Neural progenitor cell (in vitro differentiated cells): ENCODE measurements at regions not wholly inside any gene's neighbourhood (a gene's known extent, or its start where the extent isn't known, plus 50 kb on each side); places are given as distances from the start of the nearest gene placed in this dataset.
A peak's percentile ranks its signal among the peaks of the same experiment; 100 is the strongest.

Experiments
- DNase-seq: peaks from one replicate; pipeline ENCODE4 v3.0.0-alpha.2; 2016; ENCODE audit warnings: low spot score
- H2AFZ ChIP-seq: fragments of 200-600 bp; sonication (generic); replicated peaks from 2 replicates; pipeline ENCODE4 v1.6.1; 2016; ENCODE audit warnings: antibody characterized with exemption
- H3F3A ChIP-seq: fragments of 200-600 bp; sonication (generic); 2 replicates; pipeline ENCODE4 v1.6.1; 2016; ENCODE audit warnings: antibody characterized with exemption, low read depth
- H3K27ac ChIP-seq: fragments of 200-600 bp; sonication (generic); 2 replicates; pipeline ENCODE4 v1.5.1; 2016; ENCODE audit warnings: mild to moderate bottlenecking
- H3K27me3 ChIP-seq: fragments of 200-600 bp; sonication (generic); 2 replicates; pipeline ENCODE4 v1.6.1; 2016; ENCODE audit warnings: mild to moderate bottlenecking, moderate library complexity
- H3K36me3 ChIP-seq: fragments of 200-600 bp; sonication (generic); 2 replicates; pipeline ENCODE4 v1.5.1; 2016
- H3K4me1 ChIP-seq: fragments of 200-600 bp; sonication (generic); 2 replicates; pipeline ENCODE4 v1.6.1; 2016; ENCODE audit warnings: mixed run types
- H3K4me2 ChIP-seq: fragments of 200-600 bp; sonication (generic); 2 replicates; pipeline ENCODE4 v1.6.1; 2016
- H3K4me3 ChIP-seq: fragments of 200-600 bp; sonication (generic); 2 replicates; pipeline ENCODE4 v1.5.1; 2016
- H3K79me2 ChIP-seq: fragments of 200-600 bp; sonication (generic); 2 replicates; pipeline ENCODE4 v1.6.1; 2016; ENCODE audit warnings: low read depth
- H3K9ac ChIP-seq: fragments of 200-600 bp; sonication (generic); 2 replicates; pipeline ENCODE4 v1.6.1; 2016
- H3K9me3 ChIP-seq: fragments of 200-600 bp; sonication (generic); 2 replicates; pipeline ENCODE4 v1.5.1; 2016; ENCODE audit warnings: low read depth
- H4K20me1 ChIP-seq: fragments of 200-600 bp; sonication (generic); 2 replicates; pipeline ENCODE4 v1.6.1; 2016; ENCODE audit warnings: low read depth
- H3K27ac Mint-ChIP-seq: 3 replicates; pipeline ENCODE4 v1.8.0; 2021; ENCODE audit warnings: mixed read lengths
- H3K27me3 Mint-ChIP-seq: 2 replicates; pipeline ENCODE4 v1.8.0; 2022; ENCODE audit warnings: low read depth, mild to moderate bottlenecking, inconsistent platforms, moderate library complexity, mixed read lengths; ENCODE audit not compliant: insufficient read depth
- H3K36me3 Mint-ChIP-seq: 3 replicates; pipeline ENCODE4 v1.8.0; 2021; ENCODE audit warnings: mixed read lengths
- H3K4me1 Mint-ChIP-seq: 3 replicates; pipeline ENCODE4 v1.8.0; 2021; ENCODE audit warnings: mixed read lengths
- H3K4me3 Mint-ChIP-seq: 3 replicates; pipeline ENCODE4 v1.8.0; 2021; ENCODE audit warnings: mild to moderate bottlenecking, moderate library complexity, mixed read lengths
- H3K9me3 Mint-ChIP-seq: 3 replicates; pipeline ENCODE4 v1.8.0; 2020; ENCODE audit warnings: mixed read lengths
- EZH2 ChIP-seq: fragments of 200-600 bp; sonication (generic); IDR thresholded peaks from 2 replicates; pipeline ENCODE4 v1.6.1; 2017; ENCODE audit warnings: antibody characterized with exemption, mild to moderate bottlenecking, moderate library complexity
- EZH2phosphoT487 ChIP-seq: fragments of 200-600 bp; sonication (generic); IDR thresholded peaks from 2 replicates; pipeline ENCODE4 v1.6.1; 2017; ENCODE audit warnings: antibody characterized with exemption
- TF ChIP-seq, protein P1 (sequence below): fragments of 200-600 bp; sonication (generic); IDR thresholded peaks from 2 replicates; pipeline ENCODE4 v1.5.1; 2017; ENCODE audit warnings: antibody characterized with exemption, mild to moderate bottlenecking

GRCh38 chr6:110041126-110041525 lies 63.0 kb downstream of the GPR6 start:
- Mint-ChIP-seq H3K36me3 (no peaks in the 10 kb centered on the region), H3K4me3 (no peak overlapping the region), H3K9me3 (no peaks in the 10 kb centered on the region), H3K27ac (no peak overlapping the region), H3K27me3 (peaks cover 5% of the 10 kb centered on the region), H3K4me1 (peaks cover 17% of the 10 kb centered on the region)
- Histone ChIP-seq H3F3A (no peaks in the 10 kb centered on the region), H4K20me1 (no peaks in the 10 kb centered on the region), H3K9ac (no peak overlapping the region), H3K79me2 (no peaks in the 10 kb centered on the region), H3K4me3 (no peak overlapping the region), H3K9me3 (no peaks in the 10 kb centered on the region), H3K27ac (no peak overlapping the region), H3K36me3 (no peaks in the 10 kb centered on the region), H3K4me1 (no peaks in the 10 kb centered on the region), H2AFZ (peak overlapping the region; percentile 9), H3K27me3 (no peaks in the 10 kb centered on the region), H3K4me2 (no peak overlapping the region)
- no peak for TF ChIP-seq EZH2phosphoT487
- no peak for DNase-seq

- Mint-ChIP-seq H3K9me3 (no peaks in the 10 kb centered on the region), H3K36me3 (no peaks in the 10 kb centered on the region), H3K4me3 (no peak overlapping the region), H3K27me3 (peaks cover 5% of the 10 kb centered on the region), H3K4me1 (peaks cover 17% of the 10 kb centered on the region), H3K27ac (no peak overlapping the region)
- no peak for DNase-seq
- H3K4me1 ChIP-seq, result no peaks in the 10 kb centered on the region
- no peaks in the 10 kb centered on the region for H3F3A ChIP-seq
- H3K27me3 ChIP-seq, result no peaks in the 10 kb centered on the region
- no peak overlapping the region for H3K4me3 ChIP-seq
- H3K36me3 ChIP-seq, result no peaks in the 10 kb centered on the region
- no peak overlapping the region for H2AFZ ChIP-seq
- H4K20me1 ChIP-seq, result no peaks in the 10 kb centered on the region
- no peaks in the 10 kb centered on the region for H3K9me3 ChIP-seq
- H3K4me2 ChIP-seq, result no peak overlapping the region
- no peak for TF ChIP-seq EZH2
- TF ChIP-seq, protein P1, sequence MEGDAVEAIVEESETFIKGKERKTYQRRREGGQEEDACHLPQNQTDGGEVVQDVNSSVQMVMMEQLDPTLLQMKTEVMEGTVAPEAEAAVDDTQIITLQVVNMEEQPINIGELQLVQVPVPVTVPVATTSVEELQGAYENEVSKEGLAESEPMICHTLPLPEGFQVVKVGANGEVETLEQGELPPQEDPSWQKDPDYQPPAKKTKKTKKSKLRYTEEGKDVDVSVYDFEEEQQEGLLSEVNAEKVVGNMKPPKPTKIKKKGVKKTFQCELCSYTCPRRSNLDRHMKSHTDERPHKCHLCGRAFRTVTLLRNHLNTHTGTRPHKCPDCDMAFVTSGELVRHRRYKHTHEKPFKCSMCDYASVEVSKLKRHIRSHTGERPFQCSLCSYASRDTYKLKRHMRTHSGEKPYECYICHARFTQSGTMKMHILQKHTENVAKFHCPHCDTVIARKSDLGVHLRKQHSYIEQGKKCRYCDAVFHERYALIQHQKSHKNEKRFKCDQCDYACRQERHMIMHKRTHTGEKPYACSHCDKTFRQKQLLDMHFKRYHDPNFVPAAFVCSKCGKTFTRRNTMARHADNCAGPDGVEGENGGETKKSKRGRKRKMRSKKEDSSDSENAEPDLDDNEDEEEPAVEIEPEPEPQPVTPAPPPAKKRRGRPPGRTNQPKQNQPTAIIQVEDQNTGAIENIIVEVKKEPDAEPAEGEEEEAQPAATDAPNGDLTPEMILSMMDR, result no peak
- TF ChIP-seq EZH2phosphoT487, result no peak
- no peak overlapping the region for H3K27ac ChIP-seq
- H3K9ac ChIP-seq, result no peak overlapping the region
- H3K79me2 ChIP-seq, result no peaks in the 10 kb centered on the region
Observed at GRCh38 chr6:110041830-110042229, 63.7 kb downstream of the GPR6 start.

DNA sequence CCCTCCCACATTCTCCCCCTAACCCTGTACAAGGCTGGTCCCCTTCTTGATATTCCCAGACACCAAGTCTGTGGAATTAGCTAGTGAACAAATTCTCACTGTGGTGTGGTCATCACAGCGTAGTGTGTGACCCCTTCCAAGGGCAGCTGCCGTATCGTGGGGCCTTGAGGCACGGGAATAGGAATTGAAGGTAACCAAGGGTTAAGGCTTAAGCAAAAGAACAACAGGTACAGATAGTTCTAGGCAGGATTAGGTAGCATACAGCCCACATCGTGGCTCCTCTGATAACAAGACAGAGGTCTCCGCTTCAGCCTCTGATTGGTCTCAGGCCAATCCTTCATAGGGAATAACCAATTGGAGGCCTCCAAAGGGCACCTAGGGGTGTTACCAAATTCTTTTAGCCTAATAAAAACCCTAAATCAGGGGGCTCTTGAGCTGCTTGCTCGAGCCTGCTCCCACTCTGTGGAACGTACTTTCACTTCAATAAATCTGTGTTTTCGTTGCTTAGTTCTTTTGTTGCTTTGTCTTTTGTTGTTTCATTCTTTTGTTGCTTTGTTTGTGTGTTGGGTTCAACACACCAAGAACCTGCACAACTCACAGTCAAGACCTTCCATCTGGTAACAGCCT lies 64.7 kb downstream of the GPR6 start:
- Histone ChIP-seq H3K4me1 (no peaks in the 10 kb centered on the region), H3K4me2 (no peak overlapping the region), H4K20me1 (no peaks in the 10 kb centered on the region), H2AFZ (peak overlapping the region; percentile 56), H3K9ac (no peak overlapping the region), H3K79me2 (no peaks in the 10 kb centered on the region), H3K36me3 (no peaks in the 10 kb centered on the region), H3F3A (no peaks in the 10 kb centered on the region), H3K27me3 (no peaks in the 10 kb centered on the region), H3K4me3 (no peak overlapping the region), H3K9me3 (no peaks in the 10 kb centered on the region), H3K27ac (no peak overlapping the region)
- Mint-ChIP-seq H3K4me3 (no peak overlapping the region), H3K27me3 (peaks cover 5% of the 10 kb centered on the region), H3K36me3 (no peaks in the 10 kb centered on the region), H3K27ac (peak overlapping the region; percentile 76), H3K9me3 (peaks cover under 1% of the 10 kb centered on the region), H3K4me1 (peaks cover 17% of the 10 kb centered on the region)
- TF ChIP-seq EZH2, result no peak
- no peak for TF ChIP-seq EZH2phosphoT487
- TF ChIP-seq, protein P1, result no peak
- DNase-seq, result peak; percentile 9

- no peaks in the 10 kb centered on the region for H3F3A ChIP-seq
- Mint-ChIP-seq H3K9me3 (peaks cover 2% of the 10 kb centered on the region), H3K36me3 (no peaks in the 10 kb centered on the region), H3K27ac (peak overlapping the region; percentile 81), H3K4me3 (no peak overlapping the region), H3K4me1 (peaks cover 14% of the 10 kb centered on the region), H3K27me3 (peaks cover 2% of the 10 kb centered on the region)
- no peaks in the 10 kb centered on the region for H3K79me2 ChIP-seq
- no peaks in the 10 kb centered on the region for H3K4me1 ChIP-seq
- no peak for DNase-seq
- no peak overlapping the region for H3K9ac ChIP-seq
- H3K9me3 ChIP-seq, result no peaks in the 10 kb centered on the region
- H3K27me3 ChIP-seq, result no peaks in the 10 kb centered on the region
- no peak overlapping the region for H3K4me2 ChIP-seq
- H3K4me3 ChIP-seq, result no peak overlapping the region
- H3K36me3 ChIP-seq, result no peaks in the 10 kb centered on the region
- TF ChIP-seq EZH2, result no peak
- no peak for TF ChIP-seq EZH2phosphoT487
- TF ChIP-seq, protein P1, result no peak
- no peak overlapping the region for H2AFZ ChIP-seq
- H3K27ac ChIP-seq, result no peak overlapping the region
- H4K20me1 ChIP-seq, result no peaks in the 10 kb centered on the region
Observed at GRCh38 chr6:110043366-110043994, 65.4 kb downstream of the GPR6 start.
